H9 (cell line): ENCODE measurements at regions not wholly inside any gene's neighbourhood (a gene's known extent, or its start where the extent isn't known, plus 50 kb on each side); places are given as distances from the start of the nearest gene placed in this dataset.

Source experiments
- DNase-seq: peaks from one replicate; pipeline ENCODE4 v3.0.0-alpha.2; 2017
- H2AFZ ChIP-seq: one replicate; pipeline ENCODE4 v1.6.1; 2013; ENCODE audit warnings: mild to moderate bottlenecking, low read length, control low read depth, moderate library complexity
- H2AK5ac ChIP-seq: 2 replicates; pipeline ENCODE4 v1.6.1; 2013; ENCODE audit warnings: low read length, control low read depth, mixed read lengths; ENCODE audit not compliant: insufficient read length
- H2BK120ac ChIP-seq: one replicate; pipeline ENCODE4 v1.6.1; 2013; ENCODE audit warnings: low read depth, mild to moderate bottlenecking, low read length, control low read depth, inconsistent platforms; ENCODE audit not compliant: poor library complexity, severe bottlenecking
- H2BK12ac ChIP-seq: 2 replicates; pipeline ENCODE4 v1.6.1; 2013; ENCODE audit warnings: low read length, control low read depth, mixed read lengths, low read depth; ENCODE audit not compliant: insufficient read length
- H2BK15ac ChIP-seq: 2 replicates; pipeline ENCODE4 v1.6.1; 2013; ENCODE audit warnings: low read depth, low read length, control low read depth
- H2BK20ac ChIP-seq: one replicate; pipeline ENCODE4 v1.6.1; 2013; ENCODE audit warnings: low read depth, mild to moderate bottlenecking, low read length, control low read depth, inconsistent platforms; ENCODE audit not compliant: poor library complexity, severe bottlenecking
- H2BK5ac ChIP-seq: 2 replicates; pipeline ENCODE4 v1.6.1; 2013; ENCODE audit warnings: low read length, control low read depth, mixed read lengths; ENCODE audit not compliant: insufficient read length
- H3K14ac ChIP-seq: 2 replicates; pipeline ENCODE4 v1.6.1; 2013; ENCODE audit warnings: low read length, control low read depth; ENCODE audit not compliant: insufficient read depth
- H3K18ac ChIP-seq: 2 replicates; pipeline ENCODE4 v1.6.1; 2013; ENCODE audit warnings: low read depth, mild to moderate bottlenecking, mixed read lengths, low read length, control low read depth; ENCODE audit not compliant: insufficient read length
- H3K23ac ChIP-seq: 2 replicates; pipeline ENCODE4 v1.6.1; 2013; ENCODE audit warnings: low read length, control low read depth, mixed read lengths, low read depth; ENCODE audit not compliant: insufficient read length
- H3K23me2 ChIP-seq: 2 replicates; pipeline ENCODE4 v1.6.1; 2013; ENCODE audit warnings: low read depth, mild to moderate bottlenecking, mixed read lengths, low read length, control low read depth; ENCODE audit not compliant: insufficient read length, poor library complexity, severe bottlenecking
- H3K27ac ChIP-seq: 2 replicates; pipeline ENCODE4 v1.5.1; 2013; ENCODE audit warnings: low read length, control low read depth, mixed read lengths, low read depth; ENCODE audit not compliant: insufficient read length
- H3K27me3 ChIP-seq: 2 replicates; pipeline ENCODE4 v1.6.1; 2013; ENCODE audit warnings: low read length, control low read depth, inconsistent platforms; ENCODE audit not compliant: insufficient read depth
- H3K4ac ChIP-seq: 2 replicates; pipeline ENCODE4 v1.6.1; 2013; ENCODE audit warnings: low read depth, mild to moderate bottlenecking, control low read depth, inconsistent platforms, low read length, moderate library complexity
- H3K4me1 ChIP-seq: 2 replicates; pipeline ENCODE4 v1.6.1; 2013; ENCODE audit warnings: low read length, control low read depth, inconsistent platforms; ENCODE audit not compliant: insufficient read depth
- H3K4me2 ChIP-seq: 2 replicates; pipeline ENCODE4 v1.6.1; 2013; ENCODE audit warnings: low read length, control low read depth, mixed read lengths; ENCODE audit not compliant: insufficient read length, insufficient read depth
- H3K56ac ChIP-seq: 2 replicates; pipeline ENCODE4 v1.6.1; 2013; ENCODE audit warnings: low read depth, mild to moderate bottlenecking, mixed read lengths, low read length, control low read depth; ENCODE audit not compliant: insufficient read length
- H3K79me1 ChIP-seq: 2 replicates; pipeline ENCODE4 v1.6.1; 2013; ENCODE audit warnings: low read depth, mild to moderate bottlenecking, moderate library complexity, low read length, control low read depth, inconsistent platforms; ENCODE audit not compliant: insufficient read depth, poor library complexity, severe bottlenecking
- H3K79me2 ChIP-seq: 2 replicates; pipeline ENCODE4 v1.6.1; 2013; ENCODE audit warnings: low read length, control low read depth, inconsistent platforms; ENCODE audit not compliant: insufficient read depth
- H3K9ac ChIP-seq: 2 replicates; pipeline ENCODE4 v1.6.1; 2013; ENCODE audit warnings: low read length, control low read depth, mixed read lengths; ENCODE audit not compliant: insufficient read length; ENCODE audit errors: extremely low read depth
- H3K9me3 ChIP-seq: one replicate; pipeline ENCODE4 v1.6.1; 2013; ENCODE audit warnings: low read depth, low read length, inconsistent platforms; ENCODE audit not compliant: control insufficient read depth
- H3T11ph ChIP-seq: one replicate; pipeline ENCODE4 v1.6.1; 2013; ENCODE audit warnings: mild to moderate bottlenecking, low read length, control low read depth, inconsistent platforms
- H4K20me1 ChIP-seq: one replicate; pipeline ENCODE4 v1.6.1; 2013; ENCODE audit not compliant: control insufficient read depth, insufficient read length, insufficient read depth
- H4K5ac ChIP-seq: 2 replicates; pipeline ENCODE4 v1.6.1; 2013; ENCODE audit warnings: low read depth, mild to moderate bottlenecking, mixed read lengths, low read length, control low read depth; ENCODE audit not compliant: insufficient read length
- H4K8ac ChIP-seq: replicated peaks from 2 replicates; pipeline ENCODE4 v1.6.1; 2013; ENCODE audit warnings: low read length, control low read depth, mixed read lengths, low read depth; ENCODE audit not compliant: insufficient read length
- H4K91ac ChIP-seq: 2 replicates; pipeline ENCODE4 v1.6.1; 2013; ENCODE audit warnings: low read depth, mild to moderate bottlenecking, moderate library complexity, mixed read lengths, low read length, control low read depth; ENCODE audit not compliant: insufficient read length
- H3K27ac Mint-ChIP-seq, 3 experiments: 2 replicates in 2 of 3; 3 replicates in 1 of 3; pipeline ENCODE4 v1.8.0; 2020 to 2021; ENCODE audit warnings: mixed read lengths in 3 of 3, mild to moderate bottlenecking in 1 of 3, moderate library complexity in 1 of 3
- H3K27me3 Mint-ChIP-seq: 2 replicates; pipeline ENCODE4 v1.8.0; 2021; ENCODE audit warnings: low read depth, mild to moderate bottlenecking, moderate library complexity, mixed read lengths
- H3K36me3 Mint-ChIP-seq, 3 experiments: 2 replicates in 2 of 3; 3 replicates in 1 of 3; pipeline ENCODE4 v1.8.0; 2020 to 2021; ENCODE audit warnings: low read depth in 3 of 3, mixed read lengths in 3 of 3; ENCODE audit not compliant: insufficient read depth in 1 of 3
- H3K4me1 Mint-ChIP-seq, 2 experiments: 2 replicates each; pipeline ENCODE4 v1.8.0; 2020; ENCODE audit warnings: mixed read lengths in 2 of 2
- H3K4me3 Mint-ChIP-seq, 2 experiments: 2 replicates in 1 of 2; 3 replicates in 1 of 2; pipeline ENCODE4 v1.8.0; 2020 to 2021; ENCODE audit warnings: mild to moderate bottlenecking in 2 of 2, mixed read lengths in 2 of 2, moderate library complexity in 1 of 2
- H3K9me3 Mint-ChIP-seq, 2 experiments: 2 replicates in 1 of 2; 3 replicates in 1 of 2; pipeline ENCODE4 v1.8.0; 2020; ENCODE audit warnings: mild to moderate bottlenecking in 2 of 2, mixed read lengths in 2 of 2, moderate library complexity in 1 of 2
- WGBS: extraction: QIAGEN DNeasy Blood & Tissue Kit; methylation state at CpG from one replicate; pipeline ENCODE4 v1.1.7; 2013; ENCODE audit warnings: missing lambda C conversion rate, low lambda C conversion rate, mixed read lengths; ENCODE audit not compliant: insufficient read length; ENCODE audit errors: extremely low coverage; 5-methylcytosine and 5-hydroxymethylcytosine counted together
- TF ChIP-seq, protein P1 (sequence below): fragments of 200-600 bp; sonication (generic); conservative IDR thresholded peaks from 3 replicates; pipeline ENCODE4 v1.8.0; 2021; ENCODE audit warnings: antibody characterized with exemption, mild to moderate bottlenecking

DNA sequence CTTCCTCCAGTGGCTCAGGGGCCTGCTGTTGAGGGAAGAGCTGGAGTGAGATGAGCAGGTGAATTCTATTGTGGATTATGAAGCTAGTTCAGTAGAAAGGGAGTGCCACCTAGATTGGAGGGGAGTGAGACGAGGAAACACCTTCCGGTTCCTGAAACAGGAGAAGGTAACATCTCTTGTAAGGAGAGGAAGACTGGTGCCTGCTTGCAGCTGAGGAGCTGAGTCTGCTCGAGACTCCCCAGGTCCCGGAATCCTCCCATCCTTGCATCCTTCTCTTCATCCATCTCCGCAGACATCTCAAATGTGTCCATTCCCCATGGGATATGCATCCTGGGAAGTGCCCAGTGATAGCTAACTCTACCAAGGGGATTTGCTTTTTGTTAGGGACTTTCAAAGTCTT, 242.9 kb upstream of the ZFP64 start:
- Histone ChIP-seq H3K27ac (no peak overlapping the region), H3K18ac (no peak overlapping the region), H3K4me2 (no peak overlapping the region), H2BK15ac (no peak overlapping the region), H2BK12ac (no peak overlapping the region), H3K79me1 (no peaks in the 10 kb centered on the region), H2AFZ (no peak overlapping the region), H2BK5ac (no peak overlapping the region), H3K23me2 (no peaks in the 10 kb centered on the region), H3K23ac (no peak overlapping the region), H3K56ac (no peak overlapping the region), H2AK5ac (no peak overlapping the region), H2BK120ac (no peak overlapping the region), H4K8ac (no peak overlapping the region), H3K27me3 (no peaks in the 10 kb centered on the region), H2BK20ac (no peak overlapping the region), H3K4ac (no peak overlapping the region), H3K79me2 (no peaks in the 10 kb centered on the region), H3K9me3 (no peaks in the 10 kb centered on the region), H3K14ac (no peak overlapping the region), H4K91ac (no peak overlapping the region), H4K5ac (no peak overlapping the region), H4K20me1 (no peaks in the 10 kb centered on the region), H3K4me1 (no peaks in the 10 kb centered on the region), H3T11ph (no peak overlapping the region), H3K9ac (no peak overlapping the region)
- DNase-seq: no peak
- Mint-ChIP-seq H3K4me3 (no peak overlapping the region), H3K27me3 (no peaks in the 10 kb centered on the region), H3K27ac (no peak overlapping the region), H3K36me3 (0 out of 7 replicates have a peak, but pooled peaks cover 0 to 4% (median 0%) of the 10 kb centered on the region in 3 experiments), H3K4me1 (peaks cover 11 to 13% of the 10 kb centered on the region in 2 experiments), H3K9me3 (peaks cover 1 to 3% of the 10 kb centered on the region in 2 experiments; a peak in 4 of 5 replicates)
- WGBS: no CpG with 5 or more reads among the region's 5 CpGs
- TF ChIP-seq, protein P1, sequence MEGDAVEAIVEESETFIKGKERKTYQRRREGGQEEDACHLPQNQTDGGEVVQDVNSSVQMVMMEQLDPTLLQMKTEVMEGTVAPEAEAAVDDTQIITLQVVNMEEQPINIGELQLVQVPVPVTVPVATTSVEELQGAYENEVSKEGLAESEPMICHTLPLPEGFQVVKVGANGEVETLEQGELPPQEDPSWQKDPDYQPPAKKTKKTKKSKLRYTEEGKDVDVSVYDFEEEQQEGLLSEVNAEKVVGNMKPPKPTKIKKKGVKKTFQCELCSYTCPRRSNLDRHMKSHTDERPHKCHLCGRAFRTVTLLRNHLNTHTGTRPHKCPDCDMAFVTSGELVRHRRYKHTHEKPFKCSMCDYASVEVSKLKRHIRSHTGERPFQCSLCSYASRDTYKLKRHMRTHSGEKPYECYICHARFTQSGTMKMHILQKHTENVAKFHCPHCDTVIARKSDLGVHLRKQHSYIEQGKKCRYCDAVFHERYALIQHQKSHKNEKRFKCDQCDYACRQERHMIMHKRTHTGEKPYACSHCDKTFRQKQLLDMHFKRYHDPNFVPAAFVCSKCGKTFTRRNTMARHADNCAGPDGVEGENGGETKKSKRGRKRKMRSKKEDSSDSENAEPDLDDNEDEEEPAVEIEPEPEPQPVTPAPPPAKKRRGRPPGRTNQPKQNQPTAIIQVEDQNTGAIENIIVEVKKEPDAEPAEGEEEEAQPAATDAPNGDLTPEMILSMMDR: no peak
